Fibroblast of the conjunctiva (primary cell): ENCODE measurements at regions not wholly inside any gene's neighbourhood (a gene's known extent, or its start where the extent isn't known, plus 50 kb on each side); places are given as distances from the start of the nearest gene placed in this dataset.

Source experiments
- DNase-seq: peaks from one replicate; pipeline ENCODE4 v3.0.0-alpha.2; 2010; ENCODE audit warnings: low read depth

- no peak for DNase-seq
Observed at GRCh38 chr9:27888661-27889295, 315.5 kb upstream of the C9orf72 start.

GRCh38 chr9:27924502-27924901 lies 351.2 kb upstream of the C9orf72 start:
- no peak for DNase-seq

DNA sequence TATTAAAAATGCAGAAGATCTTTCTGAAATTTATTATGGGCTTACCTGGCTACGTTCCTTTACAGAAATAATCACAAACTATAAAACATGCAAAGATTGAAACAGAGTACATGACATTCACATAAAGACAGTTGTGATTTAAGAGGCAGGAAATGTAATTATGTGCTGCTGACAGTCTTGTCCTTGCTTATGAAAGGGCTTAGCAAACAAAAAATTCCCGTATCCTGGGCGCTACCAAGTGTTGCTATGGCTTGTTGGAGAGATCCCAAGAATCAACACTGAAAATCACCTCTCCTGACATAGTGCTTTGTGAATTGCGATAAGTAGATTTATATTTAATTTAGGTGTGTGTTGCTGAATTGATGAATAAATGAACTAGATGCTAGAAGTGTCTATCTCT lies 352.5 kb upstream of the C9orf72 start:
- no peak for DNase-seq

- no peak for DNase-seq
Observed at GRCh38 chr9:27929841-27930240, 356.6 kb upstream of the C9orf72 start.

- DNase-seq = no peak
Observed at GRCh38 chr9:27933210-27934025, 360.1 kb upstream of the C9orf72 start.

DNA sequence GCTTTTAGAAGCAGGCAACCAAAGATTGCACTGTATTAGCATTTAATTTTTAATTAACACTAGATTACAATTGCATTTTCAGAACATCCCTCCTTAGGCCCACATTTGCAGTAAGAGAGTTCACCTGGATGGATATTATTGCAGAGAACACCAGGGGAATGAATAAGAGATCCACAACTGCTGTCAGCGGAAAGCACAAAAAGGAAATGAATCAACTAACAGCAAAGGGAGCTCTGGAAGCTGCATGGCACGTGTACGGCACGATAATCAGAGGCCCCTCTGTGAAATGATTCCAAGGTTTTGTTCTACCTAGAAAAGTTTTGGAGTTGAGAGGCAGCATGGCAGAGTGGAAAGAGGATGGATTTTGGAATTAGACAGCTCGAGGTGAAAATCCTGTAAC lies 361.2 kb upstream of the C9orf72 start:
- no peak for DNase-seq

- no peak for DNase-seq
Observed at GRCh38 chr9:27939186-27939585, 365.9 kb upstream of the C9orf72 start.

DNA sequence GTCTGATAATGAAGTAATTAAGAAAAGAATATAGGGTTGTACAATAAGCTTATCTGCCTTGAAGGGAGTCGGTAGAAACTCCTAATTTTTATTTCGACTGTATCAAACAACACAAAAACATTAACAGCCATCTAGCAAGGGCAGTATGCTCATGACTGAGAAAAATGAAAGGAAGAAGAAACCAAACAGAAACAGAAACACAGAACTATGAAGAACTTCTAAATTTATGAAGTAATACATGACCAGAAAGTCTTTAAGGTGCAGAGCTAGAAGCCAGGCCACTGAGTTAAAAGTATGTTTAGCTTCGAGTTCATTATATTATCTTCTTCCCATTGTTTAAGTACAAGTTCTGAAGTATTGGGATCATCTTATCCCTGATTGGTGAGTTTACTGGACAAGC lies 367.3 kb upstream of the C9orf72 start:
- no peak for DNase-seq

- no peak for DNase-seq
Observed at GRCh38 chr9:27943501-27943900, 370.2 kb upstream of the C9orf72 start.

- no peak for DNase-seq
Observed at GRCh38 chr9:27945386-27945785, 372.1 kb upstream of the C9orf72 start.

DNA sequence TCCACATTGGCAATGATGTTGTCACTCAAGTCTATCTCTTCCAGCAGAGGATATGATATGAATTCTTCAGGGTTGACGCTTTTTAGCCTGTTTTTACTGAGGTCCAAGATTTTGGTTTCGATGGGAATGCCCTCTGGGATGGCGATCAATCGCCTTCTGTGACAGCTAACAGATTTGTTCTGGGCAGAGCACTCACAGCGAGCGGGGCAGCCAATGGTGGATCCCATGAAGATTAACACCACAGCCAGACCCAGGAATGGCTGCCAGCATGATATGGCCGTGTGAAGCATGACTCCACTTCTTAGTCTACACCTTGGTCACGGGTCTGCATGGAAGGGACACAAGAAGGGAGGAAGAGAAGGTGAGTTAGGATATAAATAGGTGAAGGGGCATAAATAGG lies 377.1 kb upstream of the C9orf72 start:
- no peak for DNase-seq

DNA sequence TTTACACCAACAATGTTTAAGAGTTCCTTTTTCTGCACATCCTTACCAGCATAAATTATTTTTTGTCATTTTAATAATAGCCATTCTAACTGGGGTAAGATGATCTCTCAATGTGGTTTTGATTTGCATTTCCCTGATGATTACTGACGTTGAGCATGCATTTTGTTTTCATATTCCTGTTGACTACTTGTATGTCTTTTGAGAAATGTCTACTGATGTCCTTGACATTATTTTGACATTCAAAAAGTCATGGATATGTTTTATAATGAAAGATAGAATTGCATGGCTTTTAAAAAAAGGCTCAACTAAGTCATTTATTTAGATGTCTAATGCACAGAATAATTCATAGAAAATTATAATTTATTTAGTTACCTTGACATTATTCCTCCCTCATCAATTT lies 381.6 kb upstream of the C9orf72 start:
- DNase-seq = no peak

- no peak for DNase-seq
Observed at GRCh38 chr9:27963836-27964235, 390.6 kb upstream of the C9orf72 start.

DNA sequence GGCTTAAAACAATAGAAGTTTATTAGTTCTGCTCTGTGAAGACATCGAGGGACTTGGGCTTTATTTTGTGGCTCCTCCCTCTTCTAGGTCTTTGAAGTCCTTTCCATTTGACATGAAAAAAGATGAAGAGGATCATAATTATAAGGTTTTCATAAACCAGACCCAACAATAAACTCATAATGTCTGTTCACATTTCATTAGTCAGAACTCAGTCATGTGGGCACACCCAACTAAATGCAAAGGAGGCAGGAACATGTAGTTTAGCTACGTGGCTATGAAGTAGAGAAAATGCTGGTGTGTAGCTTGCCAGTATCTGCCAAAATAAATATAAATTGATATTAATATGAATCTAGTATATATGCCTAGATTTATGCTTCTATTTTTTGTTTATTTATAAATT lies 393.9 kb upstream of the C9orf72 start:
- no peak for DNase-seq

GRCh38 chr9:27977931-27978330 lies 404.6 kb upstream of the C9orf72 start:
- no peak for DNase-seq

GRCh38 chr9:27985714-27986113 lies 412.4 kb upstream of the C9orf72 start:
- DNase-seq = no peak

DNA sequence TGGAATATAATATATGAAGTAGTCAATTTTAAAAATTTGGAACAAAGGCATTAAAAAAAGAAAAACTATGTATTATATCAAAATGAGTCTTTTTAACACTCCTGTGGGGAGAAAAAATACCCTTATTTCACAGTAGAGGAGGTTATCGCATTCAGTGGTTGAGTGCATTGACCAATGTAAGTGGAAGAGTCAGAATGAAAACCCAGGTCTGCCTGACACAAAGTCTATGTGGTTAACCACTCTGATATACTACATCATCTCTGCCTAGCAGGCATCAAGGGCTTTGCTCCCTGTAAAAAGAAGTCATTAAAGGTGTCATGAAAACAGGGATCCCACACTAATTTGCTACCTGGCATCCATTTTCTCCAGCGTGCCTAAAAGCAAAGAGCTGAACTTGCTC lies 417.2 kb upstream of the C9orf72 start:
- no peak for DNase-seq

DNA sequence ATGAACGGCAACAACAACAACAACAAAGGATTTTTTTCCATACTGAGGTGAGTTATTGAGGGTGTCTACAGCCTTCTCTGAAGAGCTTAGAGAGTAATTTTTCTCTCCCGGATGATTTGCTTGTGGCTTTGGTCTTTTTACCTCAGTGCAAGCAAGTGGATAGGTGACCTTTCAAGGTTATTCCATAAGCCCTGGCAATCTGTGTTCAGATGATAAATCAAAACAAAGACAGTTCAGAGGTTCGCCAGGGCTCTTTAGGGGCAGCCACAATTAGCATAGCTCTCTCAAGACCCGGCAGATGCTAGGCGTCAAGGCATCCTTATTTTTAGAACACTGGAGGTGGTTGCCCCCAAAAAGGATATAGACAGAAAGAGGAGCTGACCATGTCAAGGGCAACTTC lies 417.9 kb upstream of the C9orf72 start:
- DNase-seq = no peak

GRCh38 chr9:28001096-28001495 lies 427.8 kb upstream of the C9orf72 start:
- no peak for DNase-seq

- DNase-seq = no peak
Observed at GRCh38 chr9:28004900-28005299, 431.6 kb upstream of the C9orf72 start.

DNA sequence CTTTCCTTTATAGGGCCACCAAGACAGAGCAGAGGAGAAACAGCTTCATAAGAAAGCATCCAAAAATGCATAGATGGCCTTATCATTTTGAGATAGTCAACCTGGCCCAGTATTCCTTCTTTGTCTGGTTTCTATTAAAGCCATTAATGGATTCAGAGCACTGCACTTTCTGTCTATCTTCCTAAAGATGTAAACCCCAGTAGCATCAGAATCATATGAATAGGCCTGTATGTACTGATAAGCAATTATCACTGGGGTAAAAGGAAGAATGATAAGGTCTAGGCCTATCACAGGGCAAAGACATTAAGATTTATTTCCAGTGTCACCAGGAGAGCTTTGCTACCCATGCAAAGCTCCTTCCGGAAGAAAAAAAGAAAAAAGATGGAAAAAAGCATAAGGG lies 432.5 kb upstream of the C9orf72 start:
- no peak for DNase-seq

GRCh38 chr9:28007097-28007817 lies 434.0 kb upstream of the C9orf72 start:
- DNase-seq = no peak

DNA sequence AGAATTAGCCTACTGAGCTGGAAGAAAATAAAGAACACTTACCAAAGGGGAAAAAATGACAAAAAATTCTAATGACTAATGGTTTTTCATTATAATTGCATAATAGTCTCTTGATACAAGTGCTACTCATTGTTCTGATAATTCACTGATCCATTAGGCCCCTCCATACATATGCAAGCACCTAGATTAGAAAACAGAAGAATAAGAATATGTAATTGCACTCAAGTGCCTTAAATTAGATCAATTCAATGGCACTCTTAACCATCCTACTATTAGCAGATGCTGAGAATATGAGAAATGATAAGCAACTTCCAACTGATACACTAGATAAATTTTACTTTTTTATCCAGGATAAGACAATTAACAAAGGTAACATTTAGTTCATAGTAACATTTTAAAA lies 440.9 kb upstream of the C9orf72 start:
- DNase-seq = no peak
